ENCODE measurements at regions not wholly inside any gene's neighbourhood (a gene's known extent, or its start where the extent isn't known, plus 50 kb on each side); places are given as distances from the start of the nearest gene placed in this dataset.

GRCh38 chr5:143473481-143473880 is 70.0 kb upstream of the NR3C1 start:
- Histone ChIP-seq H3K9me3 (ENCODE audit: control insufficient read depth, low read length) (no peaks in the 10 kb centered on the region), H3K4me3 (ENCODE audit: low read length in 2 of 2) (no peak overlapping the region), H3K27me3 (ENCODE audit: control insufficient read depth in 1 of 2, insufficient read depth in 2 of 2, low read length in 1 of 2) (no peaks in the 10 kb centered on the region), H3K27ac (ENCODE audit: low read depth in 1 of 2, low read length in 2 of 2) (no peak overlapping the region), H3K4me1 (ENCODE audit: control insufficient read depth in 1 of 2, insufficient read depth in 2 of 2, low read length in 2 of 2) (peaks cover 2 to 4% of the 10 kb centered on the region in 2 donors), H3K36me3 (ENCODE audit: control insufficient read depth in 1 of 2, insufficient read depth in 2 of 2, low read length in 1 of 2) (no peaks in the 10 kb centered on the region)
- WGBS, 2 donors = 84 to 95% methylated on average over 5 of the region's 5 CpGs
- DNase-seq (no peak), ATAC-seq (ENCODE audit: low FRiP score) (no peak)
- intact Hi-C loops (cut with DNase I) = no loop called here

GRCh38 chr5:143472576-143472975 is 69.1 kb upstream of the NR3C1 start:
- Histone ChIP-seq H3K27me3 (ENCODE audit: control insufficient read depth in 1 of 2, insufficient read depth in 2 of 2, low read length in 1 of 2) (no peaks in the 10 kb centered on the region), H3K9me3 (ENCODE audit: control insufficient read depth, low read length) (no peaks in the 10 kb centered on the region), H3K4me1 (ENCODE audit: control insufficient read depth in 1 of 2, insufficient read depth in 2 of 2, low read length in 2 of 2) (peaks cover 2 to 4% of the 10 kb centered on the region in 2 donors), H3K4me3 (ENCODE audit: low read length in 2 of 2) (no peak overlapping the region), H3K36me3 (ENCODE audit: control insufficient read depth in 1 of 2, insufficient read depth in 2 of 2, low read length in 1 of 2) (no peaks in the 10 kb centered on the region), H3K27ac (ENCODE audit: low read depth in 1 of 2, low read length in 2 of 2) (no peak overlapping the region)
- 93 to 96% methylated on average over 1 of the region's 1 CpG for WGBS, 2 donors
- intact Hi-C loops (cut with DNase I) = no loop called here
- DNase-seq (no peak), ATAC-seq (ENCODE audit: low FRiP score) (no peak)

- Histone ChIP-seq H3K4me1 (ENCODE audit: control insufficient read depth in 1 of 2, insufficient read depth in 2 of 2, low read length in 2 of 2) (peaks cover 2 to 4% of the 10 kb centered on the region in 2 donors), H3K9me3 (ENCODE audit: control insufficient read depth, low read length) (no peaks in the 10 kb centered on the region), H3K27ac (ENCODE audit: low read depth in 1 of 2, low read length in 2 of 2) (no peak overlapping the region), H3K4me3 (ENCODE audit: low read length in 2 of 2) (no peak overlapping the region), H3K36me3 (ENCODE audit: control insufficient read depth in 1 of 2, insufficient read depth in 2 of 2, low read length in 1 of 2) (no peaks in the 10 kb centered on the region), H3K27me3 (ENCODE audit: control insufficient read depth in 1 of 2, insufficient read depth in 2 of 2, low read length in 1 of 2) (no peaks in the 10 kb centered on the region)
- no peak for DNase-seq
- 78 to 87% methylated on average over 7 of the region's 7 CpGs for WGBS, 2 donors
- intact Hi-C loops (cut with DNase I) = no loop called here
- ATAC-seq (ENCODE audit: low FRiP score) = no peak
Observed at GRCh38 chr5:143471666-143472464, 68.4 kb upstream of the NR3C1 start.

GRCh38 chr5:143471041-143471509 is 67.6 kb upstream of the NR3C1 start:
- Histone ChIP-seq H3K27ac (ENCODE audit: low read depth in 1 of 2, low read length in 2 of 2) (no peak overlapping the region), H3K36me3 (ENCODE audit: control insufficient read depth in 1 of 2, insufficient read depth in 2 of 2, low read length in 1 of 2) (no peaks in the 10 kb centered on the region), H3K4me3 (ENCODE audit: low read length in 2 of 2) (no peak overlapping the region), H3K4me1 (ENCODE audit: control insufficient read depth in 1 of 2, insufficient read depth in 2 of 2, low read length in 2 of 2) (peaks cover 0 to 4% of the 10 kb centered on the region in 2 donors), H3K27me3 (ENCODE audit: control insufficient read depth in 1 of 2, insufficient read depth in 2 of 2, low read length in 1 of 2) (no peaks in the 10 kb centered on the region), H3K9me3 (ENCODE audit: control insufficient read depth, low read length) (no peaks in the 10 kb centered on the region)
- no peak for ATAC-seq (ENCODE audit: low FRiP score)
- intact Hi-C loops (cut with DNase I) = no loop called here
- DNase-seq = peak in 1 of 2 donors; percentile 44
- 93 to 96% methylated on average over 1 of the region's 1 CpG for WGBS, 2 donors

- H3K9me3 ChIP-seq (ENCODE audit: control insufficient read depth, low read length) = no peaks in the 10 kb centered on the region
- no peak overlapping the region for H3K27ac ChIP-seq (ENCODE audit: low read depth in 1 of 2, low read length in 2 of 2)
- H3K27me3 ChIP-seq (ENCODE audit: control insufficient read depth in 1 of 2, insufficient read depth in 2 of 2, low read length in 1 of 2) = no peaks in the 10 kb centered on the region
- ATAC-seq (ENCODE audit: low FRiP score) = no peak
- no peak overlapping the region for H3K4me3 ChIP-seq (ENCODE audit: low read length in 2 of 2)
- intact Hi-C loops (cut with DNase I) = no loop called here
- 87 to 95% methylated on average over 1 of the region's 1 CpG for WGBS, 2 donors
- no peak for DNase-seq
- H3K36me3 ChIP-seq (ENCODE audit: control insufficient read depth in 1 of 2, insufficient read depth in 2 of 2, low read length in 1 of 2) = no peaks in the 10 kb centered on the region
- H3K4me1 ChIP-seq (ENCODE audit: control insufficient read depth in 1 of 2, insufficient read depth in 2 of 2, low read length in 2 of 2) = peaks cover 0 to 4% of the 10 kb centered on the region in 2 donors
Observed at GRCh38 chr5:143470120-143470519, 66.6 kb upstream of the NR3C1 start.

- Histone ChIP-seq H3K27me3 (ENCODE audit: control insufficient read depth in 1 of 2, insufficient read depth in 2 of 2, low read length in 1 of 2) (no peaks in the 10 kb centered on the region), H3K4me1 (ENCODE audit: control insufficient read depth in 1 of 2, insufficient read depth in 2 of 2, low read length in 2 of 2) (peaks cover 0 to 4% of the 10 kb centered on the region in 2 donors), H3K27ac (ENCODE audit: low read depth in 1 of 2, low read length in 2 of 2) (no peak overlapping the region), H3K4me3 (ENCODE audit: low read length in 2 of 2) (no peak overlapping the region), H3K36me3 (ENCODE audit: control insufficient read depth in 1 of 2, insufficient read depth in 2 of 2, low read length in 1 of 2) (no peaks in the 10 kb centered on the region), H3K9me3 (ENCODE audit: control insufficient read depth, low read length) (no peaks in the 10 kb centered on the region)
- intact Hi-C loops (cut with DNase I) = no loop called here
- ATAC-seq (ENCODE audit: low FRiP score) = no peak
- WGBS, 2 donors = 92 to 95% methylated on average over 2 of the region's 2 CpGs
- DNase-seq = no peak
Observed at GRCh38 chr5:143469125-143469524, 65.6 kb upstream of the NR3C1 start.

- Histone ChIP-seq H3K36me3 (ENCODE audit: control insufficient read depth in 1 of 2, insufficient read depth in 2 of 2, low read length in 1 of 2) (no peaks in the 10 kb centered on the region), H3K9me3 (ENCODE audit: control insufficient read depth, low read length) (no peaks in the 10 kb centered on the region), H3K27ac (ENCODE audit: low read depth in 1 of 2, low read length in 2 of 2) (no peak overlapping the region), H3K4me3 (ENCODE audit: low read length in 2 of 2) (no peak overlapping the region), H3K4me1 (ENCODE audit: control insufficient read depth in 1 of 2, insufficient read depth in 2 of 2, low read length in 2 of 2) (no peaks in the 10 kb centered on the region), H3K27me3 (ENCODE audit: control insufficient read depth in 1 of 2, insufficient read depth in 2 of 2, low read length in 1 of 2) (no peaks in the 10 kb centered on the region)
- 39 to 96% methylated on average over 1 of the region's 1 CpG for WGBS, 2 donors
- no peak for DNase-seq
- intact Hi-C loops (cut with DNase I) = no loop called here
- no peak for ATAC-seq (ENCODE audit: low FRiP score)
Observed at GRCh38 chr5:143466632-143467031, 63.1 kb upstream of the NR3C1 start.

GRCh38 chr5:143464723-143465490 is 61.4 kb upstream of the NR3C1 start:
- WGBS, 2 donors = 96 to 97% methylated on average over 1 of the region's 1 CpG
- H3K36me3 ChIP-seq (ENCODE audit: control insufficient read depth in 1 of 2, insufficient read depth in 2 of 2, low read length in 1 of 2) = no peaks in the 10 kb centered on the region
- H3K27me3 ChIP-seq (ENCODE audit: control insufficient read depth in 1 of 2, insufficient read depth in 2 of 2, low read length in 1 of 2) = no peaks in the 10 kb centered on the region
- H3K27ac ChIP-seq (ENCODE audit: low read depth in 1 of 2, low read length in 2 of 2) = no peak overlapping the region
- H3K9me3 ChIP-seq (ENCODE audit: control insufficient read depth, low read length) = no peaks in the 10 kb centered on the region
- no peaks in the 10 kb centered on the region for H3K4me1 ChIP-seq (ENCODE audit: control insufficient read depth in 1 of 2, insufficient read depth in 2 of 2, low read length in 2 of 2)
- ATAC-seq (ENCODE audit: low FRiP score) = no peak
- intact Hi-C loops (cut with DNase I) = no loop called here
- H3K4me3 ChIP-seq (ENCODE audit: low read length in 2 of 2) = no peak overlapping the region
- DNase-seq = no peak

- Histone ChIP-seq H3K27me3 (ENCODE audit: control insufficient read depth in 1 of 2, insufficient read depth in 2 of 2, low read length in 1 of 2) (no peaks in the 10 kb centered on the region), H3K4me3 (ENCODE audit: low read length in 2 of 2) (no peak overlapping the region), H3K36me3 (ENCODE audit: control insufficient read depth in 1 of 2, insufficient read depth in 2 of 2, low read length in 1 of 2) (no peaks in the 10 kb centered on the region), H3K9me3 (ENCODE audit: control insufficient read depth, low read length) (no peaks in the 10 kb centered on the region), H3K4me1 (ENCODE audit: control insufficient read depth in 1 of 2, insufficient read depth in 2 of 2, low read length in 2 of 2) (no peaks in the 10 kb centered on the region), H3K27ac (ENCODE audit: low read depth in 1 of 2, low read length in 2 of 2) (no peak overlapping the region)
- intact Hi-C loops (cut with DNase I) = no loop called here
- DNase-seq (no peak), ATAC-seq (ENCODE audit: low FRiP score) (no peak)
Observed at GRCh38 chr5:143462431-143462830, 58.9 kb upstream of the NR3C1 start.

Data from aorta (tissue), 5 donors.